Thyroid gland (tissue), 4 donors: ENCODE measurements at regions not wholly inside any gene's neighbourhood (a gene's known extent, or its start where the extent isn't known, plus 50 kb on each side); places are given as distances from the start of the nearest gene placed in this dataset.

Source experiments
- POLR2A ChIP-seq, 2 donors: fragments of 450-650 bp; IDR thresholded peaks; one replicate each; pipeline ENCODE4 v1.6.1; 2017; ENCODE audit warnings: antibody characterized with exemption in 2 of 2, mild to moderate bottlenecking in 2 of 2, moderate library complexity in 1 of 2
- TF ChIP-seq, protein P1 (sequence below), 6 experiments: fragments of 200-600 bp in 3 of 6; fragments of 450-650 bp in 3 of 6; sonication (generic) in 3 of 6; IDR thresholded peaks; one replicate each; pipeline ENCODE4 v1.5.1; 2016 to 2019; ENCODE audit warnings: antibody characterized with exemption in 6 of 6, mild to moderate bottlenecking in 2 of 6, inconsistent platforms in 1 of 6, moderate library complexity in 1 of 6

DNA sequence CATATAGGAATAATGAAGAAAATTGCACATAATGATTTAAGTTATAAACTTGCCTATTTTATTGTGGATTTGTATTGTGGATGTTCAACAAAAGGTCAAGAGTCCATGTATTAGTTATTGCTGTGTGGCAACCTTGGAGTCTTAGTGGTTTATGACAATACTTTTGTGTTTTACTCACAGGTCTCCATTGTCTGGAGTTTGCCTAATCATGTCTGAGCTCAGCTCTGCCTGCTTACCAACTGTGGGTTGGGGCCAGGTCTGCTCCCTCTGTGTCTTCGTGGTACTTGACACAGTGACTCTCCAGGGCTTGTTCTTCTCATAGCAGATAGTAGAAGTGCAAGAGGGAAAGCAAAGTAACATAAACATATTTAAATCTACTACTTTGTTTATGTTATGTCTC is 382.5 kb downstream of the CBLN2 start:
- TF ChIP-seq POLR2A (IDR thresholded peaks at IDR 0.05), result no peak
- TF ChIP-seq, protein P1, sequence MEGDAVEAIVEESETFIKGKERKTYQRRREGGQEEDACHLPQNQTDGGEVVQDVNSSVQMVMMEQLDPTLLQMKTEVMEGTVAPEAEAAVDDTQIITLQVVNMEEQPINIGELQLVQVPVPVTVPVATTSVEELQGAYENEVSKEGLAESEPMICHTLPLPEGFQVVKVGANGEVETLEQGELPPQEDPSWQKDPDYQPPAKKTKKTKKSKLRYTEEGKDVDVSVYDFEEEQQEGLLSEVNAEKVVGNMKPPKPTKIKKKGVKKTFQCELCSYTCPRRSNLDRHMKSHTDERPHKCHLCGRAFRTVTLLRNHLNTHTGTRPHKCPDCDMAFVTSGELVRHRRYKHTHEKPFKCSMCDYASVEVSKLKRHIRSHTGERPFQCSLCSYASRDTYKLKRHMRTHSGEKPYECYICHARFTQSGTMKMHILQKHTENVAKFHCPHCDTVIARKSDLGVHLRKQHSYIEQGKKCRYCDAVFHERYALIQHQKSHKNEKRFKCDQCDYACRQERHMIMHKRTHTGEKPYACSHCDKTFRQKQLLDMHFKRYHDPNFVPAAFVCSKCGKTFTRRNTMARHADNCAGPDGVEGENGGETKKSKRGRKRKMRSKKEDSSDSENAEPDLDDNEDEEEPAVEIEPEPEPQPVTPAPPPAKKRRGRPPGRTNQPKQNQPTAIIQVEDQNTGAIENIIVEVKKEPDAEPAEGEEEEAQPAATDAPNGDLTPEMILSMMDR (IDR thresholded peaks at IDR 0.05), result no peak
